Fibroblast of lung (primary cell): ENCODE measurements at regions not wholly inside any gene's neighbourhood (a gene's known extent, or its start where the extent isn't known, plus 50 kb on each side); places are given as distances from the start of the nearest gene placed in this dataset.

Experiments used
- EZH2 ChIP-seq: IDR thresholded peaks from 2 replicates; pipeline ENCODE4 v1.5.1; 2012; ENCODE audit warnings: low read length, control low read depth, mild to moderate bottlenecking; ENCODE audit errors: missing control alignments
- TF ChIP-seq, protein P1 (sequence below), 2 donors: IDR thresholded peaks in 1 of 2; conservative IDR thresholded peaks in 1 of 2; 1 replicate in 1 of 2; 2 replicates in 1 of 2; pipeline ENCODE4 v1.5.1; 2011 to 2012; ENCODE audit warnings: low read length in 2 of 2, control low read depth in 1 of 2, inconsistent platforms in 1 of 2, low read depth in 1 of 2, mild to moderate bottlenecking in 1 of 2

DNA sequence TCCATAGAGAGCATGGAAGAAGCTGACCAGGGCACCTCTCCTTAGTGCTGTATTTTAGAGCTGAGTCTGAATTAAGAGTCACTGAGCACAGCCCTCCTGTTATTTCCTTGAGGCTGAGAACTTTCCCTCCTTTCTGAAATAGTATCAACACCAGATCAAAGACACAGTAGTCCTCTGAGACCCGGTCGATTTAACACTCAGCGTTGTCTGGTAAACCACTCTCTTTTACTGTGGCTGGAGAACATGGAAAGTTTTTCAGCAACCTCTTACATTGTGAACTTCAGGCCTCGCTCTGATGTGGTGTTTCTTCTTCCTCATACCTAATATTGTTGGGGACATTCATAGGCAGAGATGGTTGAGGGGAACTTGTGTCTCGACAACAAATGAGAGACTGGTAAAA lies 202.0 kb upstream of the MTPN start:
- no peak for TF ChIP-seq EZH2
- TF ChIP-seq, protein P1, sequence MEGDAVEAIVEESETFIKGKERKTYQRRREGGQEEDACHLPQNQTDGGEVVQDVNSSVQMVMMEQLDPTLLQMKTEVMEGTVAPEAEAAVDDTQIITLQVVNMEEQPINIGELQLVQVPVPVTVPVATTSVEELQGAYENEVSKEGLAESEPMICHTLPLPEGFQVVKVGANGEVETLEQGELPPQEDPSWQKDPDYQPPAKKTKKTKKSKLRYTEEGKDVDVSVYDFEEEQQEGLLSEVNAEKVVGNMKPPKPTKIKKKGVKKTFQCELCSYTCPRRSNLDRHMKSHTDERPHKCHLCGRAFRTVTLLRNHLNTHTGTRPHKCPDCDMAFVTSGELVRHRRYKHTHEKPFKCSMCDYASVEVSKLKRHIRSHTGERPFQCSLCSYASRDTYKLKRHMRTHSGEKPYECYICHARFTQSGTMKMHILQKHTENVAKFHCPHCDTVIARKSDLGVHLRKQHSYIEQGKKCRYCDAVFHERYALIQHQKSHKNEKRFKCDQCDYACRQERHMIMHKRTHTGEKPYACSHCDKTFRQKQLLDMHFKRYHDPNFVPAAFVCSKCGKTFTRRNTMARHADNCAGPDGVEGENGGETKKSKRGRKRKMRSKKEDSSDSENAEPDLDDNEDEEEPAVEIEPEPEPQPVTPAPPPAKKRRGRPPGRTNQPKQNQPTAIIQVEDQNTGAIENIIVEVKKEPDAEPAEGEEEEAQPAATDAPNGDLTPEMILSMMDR (conservative IDR thresholded peaks at IDR 0.05 in 1 of 2, IDR thresholded peaks at IDR 0.05 in 1 of 2; ENCODE audit: low read depth in 1 of 2, low read length in 2 of 2): no peak
